Brain microvascular endothelial cell (primary cell): ENCODE measurements at regions not wholly inside any gene's neighbourhood (a gene's known extent, or its start where the extent isn't known, plus 50 kb on each side); places are given as distances from the start of the nearest gene placed in this dataset.

Experiments used
- DNase-seq: peaks from one replicate; pipeline ENCODE4 v3.0.0-alpha.2; 2020
- H3K27ac ChIP-seq: fragments of 250-450 bp; sonication (Bioruptor Pico); 2 replicates; pipeline ENCODE4 v1.5.1; 2020; ENCODE audit warnings: mild to moderate bottlenecking, moderate library complexity
- H3K27me3 ChIP-seq: fragments of 250-450 bp; sonication (Bioruptor Pico); replicated peaks from 2 replicates; pipeline ENCODE4 v1.5.1; 2020; ENCODE audit warnings: mild to moderate bottlenecking
- H3K36me3 ChIP-seq: fragments of 250-450 bp; sonication (Bioruptor Pico); replicated peaks from 2 replicates; pipeline ENCODE4 v1.5.1; 2020; ENCODE audit warnings: mild to moderate bottlenecking
- H3K4me3 ChIP-seq: 2 replicates; pipeline ENCODE4 v1.5.1; 2011; ENCODE audit warnings: low read depth, mild to moderate bottlenecking, control low read depth, low read length, moderate library complexity
- CTCF ChIP-seq: IDR thresholded peaks from 2 replicates; pipeline ENCODE4 v1.5.1; 2011; ENCODE audit warnings: low read depth, mild to moderate bottlenecking, moderate library complexity, low read length, control low read depth, inconsistent platforms; ENCODE audit errors: missing control alignments
- in situ Hi-C: cut with HindIII; loops from 2 replicates; pipeline ENCODE4 v1.10.0; 2017; ENCODE audit warnings: low sequenced_read_pairs, low pct_ligation_motif_present

- TF ChIP-seq CTCF, result no peak
- Histone ChIP-seq H3K4me3 (no peak overlapping the region), H3K36me3 (no peaks in the 10 kb centered on the region), H3K27me3 (no peaks in the 10 kb centered on the region), H3K27ac (no peak overlapping the region)
- DNase-seq, result no peak
- in situ Hi-C loops, result no loop called here
These were observed 111.9 kb upstream of the ACSL4 start for GRCh38 chrX:109844986-109845385.

GRCh38 chrX:109845996-109846395, 112.9 kb upstream of the ACSL4 start:
- in situ Hi-C loops, result no loop called here
- Histone ChIP-seq H3K27me3 (no peaks in the 10 kb centered on the region), H3K36me3 (no peaks in the 10 kb centered on the region), H3K4me3 (no peak overlapping the region), H3K27ac (no peak overlapping the region)
- no peak for TF ChIP-seq CTCF
- no peak for DNase-seq

GRCh38 chrX:109847257-109848187, 114.5 kb upstream of the ACSL4 start:
- peak; percentile 27 for DNase-seq
- no peak for TF ChIP-seq CTCF
- Histone ChIP-seq H3K27me3 (no peaks in the 10 kb centered on the region), H3K27ac (no peak overlapping the region), H3K36me3 (no peaks in the 10 kb centered on the region), H3K4me3 (no peak overlapping the region)
- in situ Hi-C loops, result no loop called here

- Histone ChIP-seq H3K27ac (no peak overlapping the region), H3K27me3 (no peaks in the 10 kb centered on the region), H3K4me3 (no peak overlapping the region), H3K36me3 (no peaks in the 10 kb centered on the region)
- no peak for TF ChIP-seq CTCF
- in situ Hi-C loops, result no loop called here
- DNase-seq, result no peak
These were observed 115.5 kb upstream of the ACSL4 start for GRCh38 chrX:109848461-109849050.

GRCh38 chrX:109854096-109854495, 121.0 kb upstream of the ACSL4 start:
- H3K36me3 ChIP-seq, result no peaks in the 10 kb centered on the region
- in situ Hi-C loops, result no loop called here
- no peak overlapping the region for H3K4me3 ChIP-seq
- DNase-seq, result no peak
- no peak overlapping the region for H3K27ac ChIP-seq
- no peak for TF ChIP-seq CTCF
- no peaks in the 10 kb centered on the region for H3K27me3 ChIP-seq
